ENCODE measurements at regions not wholly inside any gene's neighbourhood (a gene's known extent, or its start where the extent isn't known, plus 50 kb on each side); places are given as distances from the start of the nearest gene placed in this dataset.

- H3K4me1 ChIP-seq (ENCODE audit: control insufficient read depth, extremely low read depth, insufficient read depth, low read length): no peaks in the 10 kb centered on the region
These were observed 211.5 kb upstream of the TARS1 start for GRCh38 chr5:33229216-33229615.

GRCh38 chr5:33230467-33231078 is 210.2 kb upstream of the TARS1 start:
- H3K27me3 ChIP-seq (ENCODE audit: control insufficient read depth, extremely low read depth, insufficient read depth, low read length): no peaks in the 10 kb centered on the region
- H4K20me1 ChIP-seq (ENCODE audit: control insufficient read depth, extremely low read depth, insufficient read depth, low read length): no peaks in the 10 kb centered on the region
- no peak for DNase-seq (ENCODE audit: low read depth, low spot score)
- H3K9me1 ChIP-seq (ENCODE audit: control insufficient read depth, extremely low read depth, insufficient read depth, low read length): no peaks in the 10 kb centered on the region
- no peaks in the 10 kb centered on the region for H3K79me2 ChIP-seq (ENCODE audit: control insufficient read depth, insufficient read depth, low read length)
- TF ChIP-seq CTCF (optimal IDR thresholded peaks at IDR 0.05 in 1 of 3, IDR thresholded peaks at IDR 0.05 in 1 of 3, conservative IDR thresholded peaks at IDR 0.05 in 1 of 3; ENCODE audit: extremely low read depth in 1 of 3, insufficient read depth in 2 of 3, low read length in 3 of 3): no peak
- no peak for TF ChIP-seq EZH2 (IDR thresholded peaks at IDR 0.05; ENCODE audit: low read length)
- H3K4me3 ChIP-seq (ENCODE audit: control insufficient read depth in 2 of 3, extremely low read depth in 1 of 3, insufficient read depth in 2 of 3, low read depth in 1 of 3, low read length in 3 of 3): no peak overlapping the region
- H3K4me2 ChIP-seq (ENCODE audit: control insufficient read depth, extremely low read depth, insufficient read depth, low read depth, low read length): no peak overlapping the region
- no peak overlapping the region for H3K9ac ChIP-seq (ENCODE audit: control insufficient read depth, extremely low read depth, insufficient read depth, low read length)
- no peaks in the 10 kb centered on the region for H3K36me3 ChIP-seq (ENCODE audit: control insufficient read depth in 2 of 2, extremely low read depth in 1 of 2, insufficient read depth in 2 of 2, low read length in 2 of 2)
- no peaks in the 10 kb centered on the region for H3K9me3 ChIP-seq (ENCODE audit: control insufficient read depth, low read depth, low read length)
- dilution Hi-C loops (cut with MboI; ENCODE audit: extremely low pct_ligation_motif_present, low sequenced_read_pairs): no loop called here
- no peak for FAIRE-seq
- H3K27ac ChIP-seq (ENCODE audit: control insufficient read depth, insufficient read depth, low read length): no peak overlapping the region
- no peak overlapping the region for H2AFZ ChIP-seq (ENCODE audit: control insufficient read depth, low read length)
- H3K4me1 ChIP-seq (ENCODE audit: control insufficient read depth, extremely low read depth, insufficient read depth, low read length): no peaks in the 10 kb centered on the region

More at GRCh38 chr5:33229216-33229615, 211.5 kb upstream of the TARS1 start:
- Histone ChIP-seq H3K27ac (ENCODE audit: control insufficient read depth, insufficient read depth, low read length) (no peak overlapping the region), H3K79me2 (ENCODE audit: control insufficient read depth, insufficient read depth, low read length) (no peaks in the 10 kb centered on the region), H3K4me3 (ENCODE audit: control insufficient read depth in 2 of 3, extremely low read depth in 1 of 3, insufficient read depth in 2 of 3, low read depth in 1 of 3, low read length in 3 of 3) (no peak overlapping the region), H3K36me3 (ENCODE audit: control insufficient read depth in 2 of 2, extremely low read depth in 1 of 2, insufficient read depth in 2 of 2, low read length in 2 of 2) (no peaks in the 10 kb centered on the region), H4K20me1 (ENCODE audit: control insufficient read depth, extremely low read depth, insufficient read depth, low read length) (no peaks in the 10 kb centered on the region), H3K9me3 (ENCODE audit: control insufficient read depth, low read depth, low read length) (no peaks in the 10 kb centered on the region), H3K9ac (ENCODE audit: control insufficient read depth, extremely low read depth, insufficient read depth, low read length) (no peak overlapping the region), H3K27me3 (ENCODE audit: control insufficient read depth, extremely low read depth, insufficient read depth, low read length) (no peaks in the 10 kb centered on the region), H3K4me2 (ENCODE audit: control insufficient read depth, extremely low read depth, insufficient read depth, low read depth, low read length) (no peak overlapping the region), H2AFZ (ENCODE audit: control insufficient read depth, low read length) (no peak overlapping the region), H3K9me1 (ENCODE audit: control insufficient read depth, extremely low read depth, insufficient read depth, low read length) (no peaks in the 10 kb centered on the region)
- no peak for FAIRE-seq
- no peak for TF ChIP-seq EZH2 (IDR thresholded peaks at IDR 0.05; ENCODE audit: low read length)
- TF ChIP-seq CTCF (optimal IDR thresholded peaks at IDR 0.05 in 1 of 3, IDR thresholded peaks at IDR 0.05 in 1 of 3, conservative IDR thresholded peaks at IDR 0.05 in 1 of 3; ENCODE audit: extremely low read depth in 1 of 3, insufficient read depth in 2 of 3, low read length in 3 of 3): no peak
- no peak for DNase-seq (ENCODE audit: low read depth, low spot score)
- dilution Hi-C loops (cut with MboI; ENCODE audit: extremely low pct_ligation_motif_present, low sequenced_read_pairs): no loop called here
